Stimulated activated CD4-positive, alpha-beta T cell treated with anti-CD3 and anti-CD28 coated beads, Interleukin-15, amount 100 ng/mL, for 1 hour (primary cell): ENCODE measurements at regions not wholly inside any gene's neighbourhood (a gene's known extent, or its start where the extent isn't known, plus 50 kb on each side); places are given as distances from the start of the nearest gene placed in this dataset.

ENCODE experiments used
- DNase-seq, 2 donors: peaks; one replicate each; pipeline ENCODE4 v3.0.0-alpha.2; 2020; ENCODE audit warnings: low read depth in 1 of 2, low spot score in 1 of 2

- no peak for DNase-seq
Observed at GRCh38 chr2:217208867-217209266, 349.0 kb upstream of the TNP1 start.

GRCh38 chr2:217207699-217208010 lies 347.8 kb upstream of the TNP1 start:
- DNase-seq: no peak

- no peak for DNase-seq
Observed at GRCh38 chr2:217206907-217207698, 347.2 kb upstream of the TNP1 start.

GRCh38 chr2:217206016-217206725 lies 346.3 kb upstream of the TNP1 start:
- DNase-seq: no peak

- DNase-seq: no peak
Observed at GRCh38 chr2:217204358-217204757, 344.5 kb upstream of the TNP1 start.

GRCh38 chr2:217203086-217203485 lies 343.2 kb upstream of the TNP1 start:
- no peak for DNase-seq

- no peak for DNase-seq
Observed at GRCh38 chr2:217199255-217199630, 339.4 kb upstream of the TNP1 start.

- no peak for DNase-seq
Observed at GRCh38 chr2:217195658-217196446, 336.0 kb upstream of the TNP1 start.

- DNase-seq: no peak
Observed at GRCh38 chr2:217195016-217195415, 335.2 kb upstream of the TNP1 start.

- no peak for DNase-seq
Observed at GRCh38 chr2:217193431-217194340, 333.8 kb upstream of the TNP1 start.

- DNase-seq: no peak
Observed at GRCh38 chr2:217192366-217192765, 332.5 kb upstream of the TNP1 start.

- no peak for DNase-seq
Observed at GRCh38 chr2:217189747-217190146, 329.9 kb upstream of the TNP1 start.

GRCh38 chr2:217189131-217189530 lies 329.3 kb upstream of the TNP1 start:
- DNase-seq: no peak

- DNase-seq: no peak
Observed at GRCh38 chr2:217186668-217187159, 326.9 kb upstream of the TNP1 start.

- no peak for DNase-seq
Observed at GRCh38 chr2:217186152-217186551, 326.3 kb upstream of the TNP1 start.

- no peak for DNase-seq
Observed at GRCh38 chr2:217185265-217185995, 325.6 kb upstream of the TNP1 start.

GRCh38 chr2:217184242-217184641 lies 324.4 kb upstream of the TNP1 start:
- no peak for DNase-seq

- no peak for DNase-seq
Observed at GRCh38 chr2:217183471-217183870, 323.6 kb upstream of the TNP1 start.

- no peak for DNase-seq
Observed at GRCh38 chr2:217182926-217183325, 323.1 kb upstream of the TNP1 start.

- no peak for DNase-seq
Observed at GRCh38 chr2:217181512-217181911, 321.6 kb upstream of the TNP1 start.
